HCT116 (cell line): ENCODE measurements at regions not wholly inside any gene's neighbourhood (a gene's known extent, or its start where the extent isn't known, plus 50 kb on each side); places are given as distances from the start of the nearest gene placed in this dataset.
A peak's percentile ranks its signal among the peaks of the same experiment; 100 is the strongest.

ENCODE experiments used
- ATAC-seq: fragments of 200-7000 bp; cut with Tn5 transposase; 2 replicates; pipeline ENCODE4 v1.9.1; 2020; ENCODE audit warnings: mild to moderate bottlenecking, moderate library complexity
- BruUV-seq: library from RNA; stranded (reverse); fragments of 400-500 nt; replicated peaks from 2 replicates; lab custom pipeline; 2021; lab: Mats Ljungman, UMichigan
- CTCF ChIA-PET: fragments of 300-600 bp; sonication (Branson Sonifier 250); formaldehyde crosslinking; loops from one replicate; lab custom pipeline; 2021; ENCODE audit warnings: antibody characterized with exemption; lab: Charles Lee
- POLR2A ChIA-PET: fragments of 300-600, 350-600 bp; sonication (Branson Sonifier 250); formaldehyde crosslinking; loops from one replicate; lab custom pipeline; 2021; ENCODE audit warnings: antibody characterized with exemption; lab: Charles Lee
- RAD21 ChIA-PET, 2 experiments: fragments of 300-600 bp; sonication (Branson Sonifier 250); formaldehyde crosslinking; loops; one replicate each; lab custom pipeline; 2023; ENCODE audit warnings: low total read pairs in 2 of 2; ENCODE audit not compliant: uncharacterized antibody in 2 of 2, unreplicated experiment in 2 of 2, low non-redundant PET in 1 of 2; lab: Charles Lee
- DNase-seq: peaks from one replicate; pipeline ENCODE4 v3.0.0-alpha.2; 2010; ENCODE audit warnings: low read depth, low spot score
- H2AFZ ChIP-seq: fragments of 200-600 bp; shearing (Covaris generic), sonication (generic); 2 replicates; pipeline ENCODE4 v1.6.1; 2017; ENCODE audit warnings: low read depth, mixed run types, mixed read lengths, antibody characterized with exemption, low read length; ENCODE audit not compliant: poor library complexity, severe bottlenecking
- H3K27ac ChIP-seq: 2 replicates; pipeline ENCODE4 v1.5.1; 2012; ENCODE audit warnings: low read depth, low read length
- H3K27me3 ChIP-seq: fragments of 200-600 bp; sonication (generic); 2 replicates; pipeline ENCODE4 v1.6.1; 2016; ENCODE audit warnings: mixed run types, low read length, mixed read lengths; ENCODE audit not compliant: insufficient read depth
- H3K36me3 ChIP-seq, 2 experiments: fragments of 200-500 bp in 1 of 2; fragments of 200-600 bp in 1 of 2; sonication (Bioruptor generic) in 1 of 2; sonication (generic) in 1 of 2; 2 replicates each; pipeline versions ENCODE4 v1.5.1 to v1.6.1; 2014 to 2016; ENCODE audit warnings: low read length in 2 of 2, inconsistent platforms in 1 of 2, mixed read lengths in 1 of 2, mixed run types in 1 of 2; ENCODE audit not compliant: insufficient read depth in 2 of 2, control insufficient read depth in 1 of 2
- H3K4me1 ChIP-seq, 2 experiments: fragments of 200-600 bp in 1 of 2; sonication (generic) in 1 of 2; 2 replicates each; pipeline versions ENCODE4 v1.5.1 to v1.6.1; 2012 to 2017; ENCODE audit warnings: low read length in 2 of 2, inconsistent platforms in 1 of 2, mild to moderate bottlenecking in 1 of 2, mixed read lengths in 1 of 2, mixed run types in 1 of 2, moderate library complexity in 1 of 2; ENCODE audit not compliant: insufficient read depth in 2 of 2, control insufficient read depth in 1 of 2
- H3K4me2 ChIP-seq: fragments of 200-600 bp; sonication (generic); 2 replicates; pipeline ENCODE4 v1.6.1; 2017; ENCODE audit warnings: mixed run types, low read length, mixed read lengths
- H3K4me3 ChIP-seq, 2 experiments: fragments of 200-600 bp in 1 of 2; sonication (generic) in 1 of 2; replicated peaks in 1 of 2; 2 replicates each; pipeline ENCODE4 v1.5.1; 2011 to 2016; ENCODE audit warnings: low read length in 2 of 2, control low read depth in 1 of 2, low read depth in 1 of 2, mild to moderate bottlenecking in 1 of 2, mixed read lengths in 1 of 2, mixed run types in 1 of 2
- H3K79me2 ChIP-seq: fragments of 200-600 bp; sonication (generic); 2 replicates; pipeline ENCODE4 v1.6.1; 2017; ENCODE audit warnings: mild to moderate bottlenecking, mixed run types, low read length, moderate library complexity, mixed read lengths; ENCODE audit not compliant: insufficient read depth
- H3K9ac ChIP-seq: fragments of 200-600 bp; sonication (generic); 2 replicates; pipeline ENCODE4 v1.6.1; 2016; ENCODE audit warnings: low read length, mixed read lengths
- H3K9me2 ChIP-seq: fragments of 200-600 bp; sonication (generic), shearing (Covaris generic); 2 replicates; pipeline ENCODE4 v1.6.1; 2017; ENCODE audit warnings: mixed run types, mild to moderate bottlenecking, moderate library complexity; ENCODE audit not compliant: insufficient read depth
- H3K9me3 ChIP-seq, 2 experiments: fragments of 200-500 bp in 1 of 2; fragments of 200-600 bp in 1 of 2; sonication (Bioruptor generic) in 1 of 2; sonication (generic) in 1 of 2; 2 replicates each; pipeline ENCODE4 v1.6.1; 2014 to 2017; ENCODE audit warnings: low read length in 2 of 2, mixed read lengths in 2 of 2, inconsistent platforms in 1 of 2, low read depth in 1 of 2, mild to moderate bottlenecking in 1 of 2, mixed run types in 1 of 2, moderate library complexity in 1 of 2; ENCODE audit not compliant: control insufficient read depth in 1 of 2, insufficient read depth in 1 of 2
- H4K20me1 ChIP-seq: fragments of 200-600 bp; sonication (generic), shearing (Covaris generic); 2 replicates; pipeline ENCODE4 v1.6.1; 2017; ENCODE audit warnings: mixed run types, mild to moderate bottlenecking, moderate library complexity; ENCODE audit not compliant: insufficient read depth
- ATF3 ChIP-seq: IDR thresholded peaks from 2 replicates; pipeline ENCODE4 v1.6.1; 2012
- CBX3 ChIP-seq: IDR thresholded peaks from 2 replicates; pipeline ENCODE4 v1.6.1; 2012; ENCODE audit warnings: low read depth
- CEBPB ChIP-seq: IDR thresholded peaks from 2 replicates; pipeline ENCODE4 v1.6.1; 2012; ENCODE audit warnings: low read depth
- CTCF ChIP-seq, 3 experiments: fragments of 200-600 bp in 1 of 3; sonication (generic) in 1 of 3; IDR thresholded peaks in 2 of 3; conservative IDR thresholded peaks in 1 of 3; 2 replicates each; pipeline ENCODE4 v1.5.1; 2012 to 2017; ENCODE audit warnings: low read depth in 2 of 3, low read length in 2 of 3, antibody characterized with exemption in 1 of 3, borderline replicate concordance in 1 of 3, control low read depth in 1 of 3, mild to moderate bottlenecking in 1 of 3, mixed read lengths in 1 of 3, mixed run types in 1 of 3, moderate library complexity in 1 of 3; ENCODE audit not compliant: insufficient read depth in 1 of 3
- EGR1 ChIP-seq: IDR thresholded peaks from 2 replicates; pipeline ENCODE4 v1.6.1; 2012; ENCODE audit warnings: low read depth
- EZH2 ChIP-seq: fragments of 200-600 bp; sonication (generic); IDR thresholded peaks from 2 replicates; pipeline ENCODE4 v1.6.1; 2017; ENCODE audit warnings: antibody characterized with exemption, mixed run types
- FOSL1 ChIP-seq: IDR thresholded peaks from 2 replicates; pipeline ENCODE4 v1.6.1; 2012; ENCODE audit warnings: low read depth
- MAX ChIP-seq: IDR thresholded peaks from 2 replicates; pipeline ENCODE4 v1.6.1; 2012
- POLR2A ChIP-seq: IDR thresholded peaks from 2 replicates; pipeline ENCODE4 v1.7.0; 2011; ENCODE audit warnings: borderline replicate concordance; ENCODE audit not compliant: insufficient read depth, insufficient read length; ENCODE audit errors: extremely low read depth
- POLR2AphosphoS5 ChIP-seq: IDR thresholded peaks from 2 replicates; pipeline ENCODE4 v1.6.1; 2011; ENCODE audit warnings: mild to moderate bottlenecking, low read depth, low read length, moderate library complexity
- RAD21 ChIP-seq: IDR thresholded peaks from 2 replicates; pipeline ENCODE4 v1.6.1; 2012; ENCODE audit warnings: low read depth, mild to moderate bottlenecking
- SIN3A ChIP-seq: IDR thresholded peaks from 2 replicates; pipeline ENCODE4 v1.6.1; 2012; ENCODE audit warnings: low read depth
- SRF ChIP-seq: IDR thresholded peaks from 2 replicates; pipeline ENCODE4 v1.6.1; 2012; ENCODE audit warnings: low read depth
- TCF7L2 ChIP-seq: IDR thresholded peaks from 2 replicates; pipeline ENCODE4 v1.7.0; 2011; ENCODE audit warnings: borderline replicate concordance, inconsistent platforms; ENCODE audit not compliant: insufficient read depth, insufficient read length; ENCODE audit errors: extremely low read depth
- YY1 ChIP-seq: IDR thresholded peaks from 2 replicates; pipeline ENCODE4 v1.6.1; 2011; ENCODE audit warnings: low read length, low read depth, moderate library complexity, mild to moderate bottlenecking; ENCODE audit not compliant: insufficient replicate concordance; ENCODE audit errors: extremely low read depth
- ZBTB33 ChIP-seq: IDR thresholded peaks from 2 replicates; pipeline ENCODE4 v1.6.1; 2011; ENCODE audit warnings: mild to moderate bottlenecking, low read length, moderate library complexity; ENCODE audit not compliant: insufficient replicate concordance; ENCODE audit errors: extremely low read depth
- ZFX ChIP-seq: fragments of 450-650 bp; IDR thresholded peaks from 2 replicates; pipeline ENCODE4 v1.6.1; 2017
- intact Hi-C: fragments of 100-400 bp; cut with micrococcal nuclease; formaldehyde crosslinking; loops from 2 replicates; pipeline ENCODE4 v1.10.0; 2022

DNA sequence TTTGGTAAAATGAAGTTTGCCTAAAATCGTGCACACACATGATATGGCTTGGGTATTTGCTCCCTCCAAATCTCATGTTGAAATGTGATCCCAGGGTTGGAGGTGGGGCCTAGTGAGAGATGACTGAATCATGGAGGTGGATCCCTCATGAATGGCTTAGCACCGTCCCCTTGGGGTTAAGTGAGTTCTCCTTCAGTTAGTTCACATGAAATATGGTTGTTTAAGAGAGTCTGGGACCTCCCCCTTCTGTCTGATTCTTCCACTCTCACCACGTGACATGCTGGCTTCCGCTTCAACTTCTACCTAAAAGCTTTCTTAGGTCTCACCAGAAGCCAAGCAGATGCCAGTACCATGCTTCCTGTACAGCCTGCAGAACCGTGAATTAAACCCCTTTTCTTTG lies 58.4 kb downstream of the SIPA1L2 start:
- Histone ChIP-seq H3K27me3 (no peaks in the 10 kb centered on the region), H3K9ac (no peak overlapping the region), H3K4me1 (peaks cover 0 to 12% of the 10 kb centered on the region in 2 experiments; a peak in 2 of 4 replicates), H3K36me3 (no peaks in the 10 kb centered on the region), H3K9me2 (no peaks in the 10 kb centered on the region), H3K4me2 (no peak overlapping the region), H3K9me3 (no peaks in the 10 kb centered on the region), H4K20me1 (no peaks in the 10 kb centered on the region), H3K79me2 (no peaks in the 10 kb centered on the region), H2AFZ (no peak overlapping the region), H3K4me3 (no peak overlapping the region), H3K27ac (no peak overlapping the region)
- intact Hi-C loops: no loop called here
- DNase-seq (no peak), ATAC-seq (peak; percentile 67)
- RAD21 ChIA-PET: no interaction called here
- TF ChIP-seq SIN3A: no peak
- no TSS peak for BruUV-seq
- CTCF ChIA-PET: no interaction called here
- POLR2A ChIA-PET: no interaction called here

DNA sequence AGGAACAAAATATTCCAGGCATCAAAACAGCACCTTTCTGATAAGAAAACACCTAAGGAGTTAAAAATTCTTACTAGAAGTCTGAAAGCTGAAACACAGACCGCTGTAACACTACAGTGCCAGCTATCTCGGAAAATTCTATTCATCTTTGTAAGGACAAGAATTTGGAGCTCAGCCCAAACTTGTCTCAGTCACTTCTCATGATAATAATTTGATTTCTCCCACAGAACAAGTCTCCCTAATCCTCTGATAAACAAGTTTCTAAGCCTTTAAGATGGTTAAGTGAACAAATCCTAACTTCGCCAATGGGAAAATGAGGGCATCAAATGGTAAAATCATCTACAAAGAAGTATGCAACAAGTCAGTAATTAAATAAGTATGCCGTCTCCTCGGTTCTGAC lies 59.9 kb downstream of the SIPA1L2 start:
- DNase-seq: no peak
- H3K9me3 ChIP-seq: no peaks in the 10 kb centered on the region
- BruUV-seq: no TSS peak
- H3K4me3 ChIP-seq: no peak overlapping the region
- no peak overlapping the region for H3K9ac ChIP-seq
- ATAC-seq: no peak
- H4K20me1 ChIP-seq: no peaks in the 10 kb centered on the region
- CTCF ChIA-PET: no interaction called here
- TF ChIP-seq MAX (no peak), SIN3A (no peak), POLR2A (no peak), CBX3 (no peak), CTCF (IDR thresholded peaks at IDR 0.05 in 2 of 3, conservative IDR thresholded peaks at IDR 0.05 in 1 of 3; ENCODE audit: borderline replicate concordance in 1 of 3, insufficient read depth in 1 of 3, low read depth in 2 of 3, low read length in 2 of 3) (no peak), FOSL1 (no peak), POLR2AphosphoS5 (no peak), ZBTB33 (no peak), ATF3 (no peak), ZFX (no peak), EGR1 (no peak), EZH2 (no peak), SRF (no peak), CEBPB (no peak), TCF7L2 (no peak), YY1 (no peak), RAD21 (no peak)
- H3K79me2 ChIP-seq: no peaks in the 10 kb centered on the region
- H3K27me3 ChIP-seq: no peaks in the 10 kb centered on the region
- POLR2A ChIA-PET: no interaction called here
- intact Hi-C loops: no loop called here
- H3K36me3 ChIP-seq: no peaks in the 10 kb centered on the region
- H3K27ac ChIP-seq: no peak overlapping the region
- no peak overlapping the region for H2AFZ ChIP-seq
- RAD21 ChIA-PET: no interaction called here
- no peaks in the 10 kb centered on the region for H3K9me2 ChIP-seq
- no peak overlapping the region for H3K4me2 ChIP-seq
- H3K4me1 ChIP-seq: peaks cover 0 to 10% of the 10 kb centered on the region in 2 experiments; a peak in 2 of 4 replicates
